HG03571 (cell line): ENCODE measurements at regions not wholly inside any gene's neighbourhood (a gene's known extent, or its start where the extent isn't known, plus 50 kb on each side); places are given as distances from the start of the nearest gene placed in this dataset.
"Not testable (repeated sequence)": the region's sequence is repeated elsewhere in the genome, so short reads cannot be mapped to it uniquely, and the experiment has no call there.

Source experiments
- ATAC-seq: cut with Tn5 transposase; IDR thresholded peaks from one replicate; pipeline ENCODE4 v1.9.1; 2021; ENCODE audit not compliant: unreplicated experiment

- ATAC-seq = no peak
Observed at GRCh38 chr1:96145492-96145891, 576.1 kb upstream of the PTBP2 start.

GRCh38 chr1:96152957-96153356 lies 568.6 kb upstream of the PTBP2 start:
- not testable (repeated sequence) for ATAC-seq

- no peak for ATAC-seq
Observed at GRCh38 chr1:96157101-96157500, 564.5 kb upstream of the PTBP2 start.

GRCh38 chr1:96159379-96159778 lies 562.2 kb upstream of the PTBP2 start:
- no peak for ATAC-seq

GRCh38 chr1:96164053-96164452 lies 557.5 kb upstream of the PTBP2 start:
- ATAC-seq = no peak

- ATAC-seq = no peak
Observed at GRCh38 chr1:96178053-96178452, 543.5 kb upstream of the PTBP2 start.

GRCh38 chr1:96183485-96183884 lies 538.1 kb upstream of the PTBP2 start:
- ATAC-seq = no peak

- no peak for ATAC-seq
Observed at GRCh38 chr1:96183928-96184327, 537.7 kb upstream of the PTBP2 start.

- no peak for ATAC-seq
Observed at GRCh38 chr1:96185181-96185580, 536.4 kb upstream of the PTBP2 start.

- ATAC-seq = no peak
Observed at GRCh38 chr1:96187020-96187419, 534.6 kb upstream of the PTBP2 start.

GRCh38 chr1:96191165-96191564 lies 530.4 kb upstream of the PTBP2 start:
- ATAC-seq = no peak

GRCh38 chr1:96206451-96206850 lies 515.1 kb upstream of the PTBP2 start:
- no peak for ATAC-seq

GRCh38 chr1:96207936-96208335 lies 513.6 kb upstream of the PTBP2 start:
- no peak for ATAC-seq

- no peak for ATAC-seq
Observed at GRCh38 chr1:96208428-96208827, 513.2 kb upstream of the PTBP2 start.

GRCh38 chr1:96210054-96210453 lies 511.5 kb upstream of the PTBP2 start:
- ATAC-seq = no peak

GRCh38 chr1:96211202-96211601 lies 510.4 kb upstream of the PTBP2 start:
- ATAC-seq = no peak

- no peak for ATAC-seq
Observed at GRCh38 chr1:96214982-96215381, 506.6 kb upstream of the PTBP2 start.

GRCh38 chr1:96220651-96221050 lies 500.9 kb upstream of the PTBP2 start:
- ATAC-seq = no peak

GRCh38 chr1:96222701-96223100 lies 498.9 kb upstream of the PTBP2 start:
- no peak for ATAC-seq

GRCh38 chr1:96224229-96224628 lies 497.4 kb upstream of the PTBP2 start:
- ATAC-seq = not testable (repeated sequence)

GRCh38 chr1:96233422-96233821 lies 488.2 kb upstream of the PTBP2 start:
- ATAC-seq = no peak

- ATAC-seq = no peak
Observed at GRCh38 chr1:96234299-96234698, 487.3 kb upstream of the PTBP2 start.

- no peak for ATAC-seq
Observed at GRCh38 chr1:96236156-96236739, 485.3 kb upstream of the PTBP2 start.

- no peak for ATAC-seq
Observed at GRCh38 chr1:96238426-96238825, 483.2 kb upstream of the PTBP2 start.
